Cardiac fibroblast (primary cell): ENCODE measurements at regions not wholly inside any gene's neighbourhood (a gene's known extent, or its start where the extent isn't known, plus 50 kb on each side); places are given as distances from the start of the nearest gene placed in this dataset.

ENCODE experiments used
- DNase-seq, 2 donors: peaks; one replicate each; pipeline versions ENCODE4 v3.0.0 to v3.0.0-alpha.2; 2010; ENCODE audit warnings: low read depth in 2 of 2
- H3K4me3 ChIP-seq, 2 donors: replicated peaks in 1 of 2; 1 replicate in 1 of 2; 2 replicates in 1 of 2; pipeline ENCODE4 v1.5.1; 2011; ENCODE audit warnings: low read depth in 2 of 2, low read length in 2 of 2, mild to moderate bottlenecking in 2 of 2, moderate library complexity in 1 of 2
- CTCF ChIP-seq: IDR thresholded peaks from one replicate; pipeline ENCODE4 v1.5.1; 2011; ENCODE audit warnings: low read depth, mild to moderate bottlenecking, low read length, inconsistent platforms

GRCh38 chr12:98385641-98386040 lies 129.7 kb upstream of the TMPO start:
- no peak overlapping the region for H3K4me3 ChIP-seq
- TF ChIP-seq CTCF: no peak
- DNase-seq: no peak

GRCh38 chr12:98387444-98387843 lies 127.9 kb upstream of the TMPO start:
- TF ChIP-seq CTCF: no peak
- DNase-seq: no peak
- H3K4me3 ChIP-seq: no peak overlapping the region

DNA sequence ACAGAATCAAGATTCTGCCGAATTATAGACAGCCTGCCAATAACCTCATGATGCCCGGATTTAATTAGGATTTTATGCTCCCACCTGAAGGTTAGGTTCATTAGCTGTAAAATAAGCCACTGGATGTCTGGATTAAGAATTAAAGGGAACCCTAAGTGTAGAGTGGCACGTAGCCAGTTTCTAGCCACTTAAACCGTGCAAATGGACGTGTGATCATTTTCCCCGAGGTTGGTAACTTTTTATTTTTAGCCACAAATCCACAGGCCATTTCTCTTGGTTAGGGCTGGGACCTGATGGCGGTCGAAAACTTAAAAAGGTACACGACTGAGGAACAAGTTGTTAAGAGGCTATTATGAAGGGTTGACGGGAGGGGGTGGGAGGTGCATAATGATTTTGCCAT lies 127.3 kb upstream of the TMPO start:
- DNase-seq: no peak
- no peak overlapping the region for H3K4me3 ChIP-seq
- TF ChIP-seq CTCF: no peak

- no peak for TF ChIP-seq CTCF
- no peak overlapping the region for H3K4me3 ChIP-seq
- DNase-seq: no peak
These were observed 125.8 kb upstream of the TMPO start for GRCh38 chr12:98389593-98389992.

DNA sequence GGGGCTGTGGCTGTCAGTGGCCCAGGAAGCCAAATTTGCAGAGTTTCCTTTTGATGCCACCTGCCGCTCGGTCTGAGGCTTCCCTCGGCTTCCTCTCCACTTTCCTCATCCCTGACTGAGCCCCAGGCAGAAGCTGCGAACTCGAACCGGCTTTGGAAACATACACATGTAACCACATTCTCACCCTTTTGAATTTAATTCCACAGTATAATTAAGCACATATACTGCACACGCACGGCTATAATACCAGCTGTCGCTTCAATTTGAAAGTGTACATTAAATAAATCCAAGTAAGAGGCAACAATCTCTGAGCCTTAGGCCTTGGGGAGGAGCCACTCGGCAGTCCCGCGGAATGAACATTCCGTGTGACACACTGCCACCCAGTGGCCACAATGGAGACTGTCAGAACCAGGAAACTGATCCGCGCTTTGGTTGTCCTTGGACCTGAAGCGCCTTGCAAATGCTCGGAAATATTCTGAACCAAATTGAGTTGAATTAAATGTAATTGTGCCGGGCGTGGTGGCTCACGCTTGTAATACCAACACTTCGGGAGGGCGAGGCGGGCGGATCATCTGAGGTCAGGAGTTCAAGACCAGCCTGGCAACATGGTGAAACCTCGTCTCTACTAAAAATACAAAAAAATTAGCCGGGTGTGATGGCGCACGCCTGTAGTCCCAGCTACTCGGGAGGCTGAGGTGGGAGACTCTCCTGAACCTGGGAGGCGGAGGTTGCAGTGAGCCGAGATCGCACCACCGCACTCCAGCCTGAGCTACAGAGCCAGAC lies 117.9 kb upstream of the TMPO start:
- TF ChIP-seq CTCF: peak; percentile 83
- H3K4me3 ChIP-seq: peak overlapping the region; percentile 9 to 32
- DNase-seq: peak; percentile 78 to 81

GRCh38 chr12:98399532-98399931 lies 115.9 kb upstream of the TMPO start:
- TF ChIP-seq CTCF: no peak
- H3K4me3 ChIP-seq: no peak overlapping the region
- DNase-seq: peak; percentile 80

GRCh38 chr12:98401427-98401826 lies 114.0 kb upstream of the TMPO start:
- no peak for TF ChIP-seq CTCF
- no peak for DNase-seq
- H3K4me3 ChIP-seq: no peak overlapping the region
